ENCODE measurements at regions not wholly inside any gene's neighbourhood (a gene's known extent, or its start where the extent isn't known, plus 50 kb on each side); places are given as distances from the start of the nearest gene placed in this dataset.

GRCh38 chr9:86531273-86531970 is 177.2 kb upstream of the TUT7 start:
- no peak for DNase-seq (ENCODE audit: low read depth)

GRCh38 chr9:86529496-86530275 is 175.5 kb upstream of the TUT7 start:
- no peak for DNase-seq (ENCODE audit: low read depth)

DNA sequence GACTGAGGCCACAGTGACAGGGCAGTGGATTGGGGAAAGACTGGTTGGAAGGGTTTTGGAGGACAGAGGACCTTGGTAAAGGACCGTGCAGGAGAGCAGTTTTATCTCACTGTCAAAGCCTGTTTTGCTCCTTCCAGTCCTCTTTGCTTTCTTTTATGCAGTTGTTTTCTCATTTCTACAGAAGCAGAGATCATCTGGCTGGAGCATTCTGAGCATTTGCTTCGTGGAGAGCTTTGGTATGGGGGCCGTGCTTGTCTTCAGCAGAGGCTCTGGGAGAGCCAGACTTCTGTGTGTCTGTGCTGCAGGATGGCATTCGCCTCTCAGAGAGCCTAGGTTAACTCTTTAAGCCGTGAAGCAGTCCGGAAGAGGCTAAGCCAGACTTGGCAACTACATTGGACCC is 171.8 kb upstream of the TUT7 start:
- no peak for DNase-seq (ENCODE audit: low read depth)

- no peak for DNase-seq (ENCODE audit: low read depth)
Measured at GRCh38 chr9:86525182-86525581, 171.0 kb upstream of the TUT7 start.

DNA sequence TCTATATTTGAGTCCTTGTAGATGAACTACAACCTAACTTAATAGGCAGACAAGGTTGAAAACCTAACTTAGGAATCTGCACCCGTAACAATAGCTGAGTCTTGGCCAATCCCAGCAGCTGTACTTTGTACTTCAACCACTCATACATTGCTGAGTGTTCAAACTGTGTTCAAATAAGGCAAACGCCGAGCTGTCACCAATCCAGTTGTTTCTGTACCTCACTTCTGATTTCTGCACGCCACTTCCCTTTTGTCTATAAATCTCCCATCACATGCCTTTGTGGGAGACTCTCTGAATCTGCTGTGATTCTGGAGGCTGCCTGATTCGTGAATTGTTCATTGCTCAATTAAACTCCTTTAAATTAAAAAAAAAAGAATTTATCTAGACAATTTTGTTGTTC is 167.8 kb upstream of the TUT7 start:
- DNase-seq (ENCODE audit: low read depth), result no peak

DNA sequence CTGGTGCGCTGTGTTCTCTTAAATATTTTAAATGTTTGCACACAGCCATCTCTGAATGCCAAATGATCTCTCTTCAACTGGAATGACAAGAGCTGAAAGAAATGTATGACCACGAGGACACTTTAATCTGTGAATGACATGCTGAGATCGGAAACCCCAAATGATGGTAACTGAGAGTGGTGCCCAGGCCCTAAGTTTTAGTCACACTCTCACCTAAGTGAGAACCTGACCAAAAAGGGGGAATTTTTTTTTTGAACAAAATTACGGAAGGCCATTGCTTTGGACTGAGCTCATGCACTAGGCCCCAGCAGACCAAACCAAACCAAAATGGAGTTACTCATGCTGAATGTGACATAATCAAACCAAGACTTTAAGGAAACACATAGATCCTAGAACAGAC is 167.1 kb upstream of the TUT7 start:
- no peak for DNase-seq (ENCODE audit: low read depth)

- DNase-seq (ENCODE audit: low read depth), result no peak
Measured at GRCh38 chr9:86519066-86519615, 164.9 kb upstream of the TUT7 start.

GRCh38 chr9:86517475-86517874 is 163.3 kb upstream of the TUT7 start:
- DNase-seq (ENCODE audit: low read depth), result no peak

GRCh38 chr9:86516564-86516963 is 162.4 kb upstream of the TUT7 start:
- DNase-seq (ENCODE audit: low read depth), result no peak

GRCh38 chr9:86515221-86515620 is 161.0 kb upstream of the TUT7 start:
- DNase-seq (ENCODE audit: low read depth), result no peak

GRCh38 chr9:86513429-86513828 is 159.2 kb upstream of the TUT7 start:
- DNase-seq (ENCODE audit: low read depth), result no peak

DNA sequence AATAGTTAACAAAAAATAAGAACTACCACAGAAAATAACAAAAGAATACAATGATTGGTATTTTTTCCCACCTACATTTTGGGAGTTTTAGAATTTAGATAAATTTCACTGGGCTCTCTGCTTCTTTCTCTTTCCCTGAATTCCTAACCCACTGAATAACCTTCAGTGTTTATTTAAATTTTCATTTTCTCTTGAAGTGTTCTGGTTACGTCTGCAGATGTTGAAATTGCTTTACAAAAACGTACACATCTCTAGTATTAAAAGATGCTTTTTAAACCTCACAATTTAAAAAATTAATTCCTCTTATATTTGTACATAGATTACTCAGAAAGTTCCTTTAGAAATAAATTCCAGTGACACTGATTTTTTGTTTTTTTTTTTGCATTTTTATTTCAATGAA is 158.7 kb upstream of the TUT7 start:
- no peak for DNase-seq (ENCODE audit: low read depth)

DNA sequence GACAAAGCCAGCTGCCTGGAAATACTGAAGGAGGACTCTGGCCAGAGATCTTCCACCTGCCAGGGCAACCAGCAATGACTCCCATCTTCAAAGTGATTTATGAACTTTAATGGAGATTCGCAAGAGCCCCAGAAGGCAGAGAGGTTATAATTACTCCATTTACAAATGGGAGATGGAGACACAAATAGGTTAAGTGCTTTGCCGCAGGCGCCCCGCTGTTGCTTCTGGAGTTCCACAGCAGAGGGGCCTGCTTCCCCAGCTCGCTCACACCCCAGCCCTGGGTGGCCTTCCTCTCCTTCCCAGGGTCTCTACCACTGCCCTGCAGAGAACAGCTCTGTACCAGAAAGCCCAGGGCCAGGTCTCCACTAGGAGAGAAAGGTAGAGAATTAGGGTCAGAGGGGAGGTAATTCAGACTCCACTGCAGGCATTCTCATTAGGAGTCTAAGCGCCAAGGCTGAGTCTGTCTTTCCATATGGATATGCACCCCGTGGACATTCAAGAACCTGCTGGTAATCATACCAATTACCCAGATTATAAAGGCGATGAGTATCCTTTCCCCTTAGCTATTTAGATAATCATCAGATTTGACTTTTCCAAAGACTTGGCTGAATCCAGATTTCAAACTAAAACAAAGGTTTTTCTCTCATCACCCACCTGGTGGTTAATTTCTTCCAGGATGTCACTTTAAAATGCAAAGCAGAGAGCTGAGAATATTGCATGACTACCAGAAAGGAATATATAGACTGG is 157.6 kb upstream of the TUT7 start:
- no peak for DNase-seq (ENCODE audit: low read depth)

DNA sequence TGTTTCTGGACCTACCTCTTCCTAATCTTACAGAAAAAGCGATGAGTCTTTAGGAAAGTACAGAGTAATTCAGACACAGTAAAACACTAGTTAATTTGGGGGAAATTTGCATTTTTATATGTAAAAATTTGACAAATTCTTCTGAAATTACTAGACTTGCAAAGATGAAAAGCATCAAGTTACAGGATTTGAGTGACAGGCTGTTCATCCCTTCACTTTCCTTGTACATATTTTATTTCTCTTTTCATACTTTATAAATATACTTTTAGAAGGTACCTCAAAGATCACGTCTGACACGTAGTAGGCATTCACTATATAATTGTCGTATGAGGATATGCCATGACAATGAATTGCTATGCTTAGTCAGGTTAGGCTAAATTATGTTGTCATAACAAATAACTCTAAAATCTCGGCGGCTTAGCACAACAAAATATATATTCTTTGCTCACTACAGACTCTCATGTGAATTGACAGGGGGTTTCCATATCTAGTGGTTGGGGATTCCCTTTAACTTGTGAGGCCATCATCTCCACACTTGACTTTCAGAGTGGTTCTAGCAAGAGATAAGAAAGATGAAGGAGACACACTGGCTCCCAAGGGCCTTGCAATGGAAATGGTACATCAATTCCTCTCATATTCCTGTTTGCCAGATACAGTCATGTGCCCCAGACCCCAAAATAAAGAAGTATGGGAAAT is 154.1 kb upstream of the TUT7 start:
- DNase-seq (ENCODE audit: low read depth), result no peak

DNA sequence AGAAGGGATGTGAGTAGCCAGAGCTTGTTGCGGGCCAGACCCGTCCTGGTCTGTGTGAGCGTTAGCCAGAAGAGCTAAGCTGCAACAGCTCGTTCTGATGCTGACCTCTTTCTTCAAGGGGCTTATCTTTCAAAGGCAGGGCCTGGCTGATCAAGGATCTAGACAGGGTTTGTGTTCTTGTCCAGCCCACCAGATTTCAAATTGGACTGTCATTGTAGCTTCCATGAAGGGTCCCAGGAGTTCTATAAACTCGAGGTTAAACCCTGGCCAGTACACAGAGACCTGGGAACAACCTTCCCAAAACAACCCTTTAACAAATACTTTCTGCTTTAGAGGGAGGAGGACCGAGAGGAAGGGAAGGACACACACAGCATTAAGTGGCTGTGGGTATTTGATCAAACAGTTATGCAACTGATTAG is 153.0 kb upstream of the TUT7 start:
- peak; percentile 26 for DNase-seq (ENCODE audit: low read depth)

DNA sequence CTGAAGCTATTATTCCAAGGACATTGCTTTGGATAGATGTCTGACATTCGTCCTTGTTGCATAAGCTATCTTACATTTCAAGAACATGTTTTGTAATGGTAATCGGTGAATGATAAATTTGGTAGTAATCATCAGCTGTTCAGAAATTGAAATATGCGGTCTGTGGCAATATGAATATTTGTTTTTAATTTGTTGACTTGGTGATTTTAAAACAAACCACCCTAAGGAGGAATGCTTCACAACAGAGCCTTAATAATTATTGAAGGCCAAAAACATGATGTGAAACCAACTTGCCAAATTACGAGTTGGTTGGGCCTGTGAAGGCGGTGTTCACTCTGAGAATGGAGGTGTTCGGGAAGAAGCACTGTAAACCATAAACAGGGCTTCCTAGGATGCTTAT is 149.7 kb upstream of the TUT7 start:
- no peak for DNase-seq (ENCODE audit: low read depth)

DNA sequence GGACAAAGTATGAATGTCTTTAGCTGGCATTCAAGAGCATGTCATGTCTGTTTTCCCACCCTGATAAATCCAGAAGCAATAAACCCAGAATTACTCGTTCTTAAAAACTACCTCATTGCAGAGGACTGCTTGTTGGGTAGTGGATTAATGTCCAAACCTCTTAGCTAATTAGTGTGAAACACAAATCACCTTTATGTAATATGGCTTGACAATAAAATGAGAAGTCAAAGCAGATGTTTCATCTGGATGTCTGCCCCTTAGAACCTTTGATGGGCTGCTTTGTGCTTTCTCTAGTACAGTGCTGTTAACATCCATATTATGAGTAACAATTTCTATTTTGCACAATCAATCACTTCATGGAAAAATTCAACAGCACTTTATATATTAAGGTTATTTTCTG is 149.1 kb upstream of the TUT7 start:
- DNase-seq (ENCODE audit: low read depth), result no peak

DNA sequence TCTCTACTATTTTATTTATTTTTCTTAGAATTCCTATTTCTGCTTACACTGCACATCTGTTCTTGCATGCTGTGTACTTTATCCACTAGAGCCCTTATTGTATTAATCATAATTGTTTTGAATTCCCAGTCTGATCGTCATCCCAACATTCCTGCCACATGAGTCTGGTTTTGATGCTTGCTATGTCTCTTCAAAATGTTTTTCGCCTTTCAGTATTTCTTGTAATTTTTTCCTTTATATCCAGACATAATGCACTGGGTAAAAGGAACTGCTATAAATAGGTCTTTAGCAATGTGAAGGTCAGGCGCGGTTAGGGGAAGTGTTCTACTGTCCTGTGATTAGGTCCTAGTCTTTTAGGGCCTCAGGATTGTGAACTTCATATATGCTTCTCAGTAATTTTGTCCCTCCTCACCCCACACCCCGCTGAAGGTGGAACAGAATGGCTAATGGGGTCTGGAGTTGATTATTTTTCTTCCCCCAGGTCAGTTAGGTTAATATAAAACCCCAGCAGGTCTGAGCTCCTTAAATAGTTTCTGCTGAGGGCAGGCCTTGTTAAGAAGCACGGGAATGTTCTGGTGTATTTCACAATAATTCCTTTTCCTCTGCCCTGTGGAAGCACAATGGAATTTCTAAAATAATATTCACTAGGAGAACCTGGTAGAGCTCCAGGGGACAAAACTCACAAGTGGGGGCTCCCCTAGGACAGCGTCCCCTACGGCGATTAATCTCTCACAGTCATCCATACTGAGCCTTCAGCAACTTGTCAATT is 146.6 kb upstream of the TUT7 start:
- DNase-seq (ENCODE audit: low read depth), result peak; percentile 48

GRCh38 chr9:86500031-86500430 is 145.8 kb upstream of the TUT7 start:
- no peak for DNase-seq (ENCODE audit: low read depth)

GRCh38 chr9:86494644-86495111 is 140.5 kb upstream of the TUT7 start:
- no peak for DNase-seq (ENCODE audit: low read depth)

Data from forelimb muscle (tissue), 1 donor.